NCI-H748 (cell line): ENCODE measurements at regions not wholly inside any gene's neighbourhood (a gene's known extent, or its start where the extent isn't known, plus 50 kb on each side); places are given as distances from the start of the nearest gene placed in this dataset.

Experiments
- DNase-seq: peaks from one replicate; lab custom pipeline; 2025; ENCODE audit not compliant: unreplicated experiment; lab: John Stamatoyannopoulos, UW

DNA sequence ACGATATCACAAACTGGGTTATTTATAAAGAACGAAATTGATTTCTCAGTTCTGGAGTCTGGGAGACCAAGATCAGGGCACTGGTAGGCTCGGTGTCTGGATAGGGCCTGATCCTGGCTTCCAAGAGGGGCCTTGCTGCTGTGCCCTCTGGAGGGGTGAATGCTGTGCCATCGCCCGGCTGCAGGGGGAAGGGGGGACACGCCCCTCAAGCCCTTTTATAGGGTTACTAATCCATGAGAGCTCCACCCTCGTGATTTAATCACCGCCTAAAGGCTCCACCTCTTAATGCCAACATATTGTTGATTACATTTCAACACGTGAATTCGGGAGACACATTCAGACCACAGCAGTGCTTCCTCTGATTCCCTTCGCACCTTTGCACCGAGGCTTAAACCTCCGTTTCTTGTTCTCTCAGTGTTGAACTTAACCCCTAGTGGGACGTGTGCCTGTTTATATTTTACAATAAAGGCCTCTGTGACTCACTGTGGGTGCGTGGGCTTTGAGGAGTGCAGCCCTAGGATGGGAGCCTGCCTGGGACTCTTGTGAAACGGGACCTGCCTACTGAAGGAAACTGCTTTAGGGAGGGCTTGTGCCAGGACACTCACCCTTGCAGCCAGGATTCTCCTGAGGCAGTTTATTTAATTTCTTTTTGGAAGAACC is 52.4 kb upstream of the SPATA13 start:
- no peak for DNase-seq

DNA sequence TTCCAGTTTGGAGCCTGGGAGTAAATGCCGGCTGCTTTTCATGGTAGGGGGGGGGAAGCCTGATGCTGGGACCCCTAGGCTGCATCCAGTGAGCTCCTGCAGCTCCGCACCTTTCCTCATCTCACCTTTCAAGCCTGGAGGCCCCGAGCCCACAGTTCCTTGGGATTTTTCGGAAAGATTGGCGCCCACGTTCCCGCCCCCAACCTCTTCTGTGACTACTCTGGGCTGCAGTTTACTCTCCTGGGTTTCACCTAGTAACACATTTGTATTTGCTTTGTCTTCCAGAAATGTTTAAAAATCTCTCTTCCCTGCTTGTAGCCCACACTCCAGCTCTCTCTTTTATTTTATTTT is 51.9 kb upstream of the SPATA13 start:
- DNase-seq = no peak

DNA sequence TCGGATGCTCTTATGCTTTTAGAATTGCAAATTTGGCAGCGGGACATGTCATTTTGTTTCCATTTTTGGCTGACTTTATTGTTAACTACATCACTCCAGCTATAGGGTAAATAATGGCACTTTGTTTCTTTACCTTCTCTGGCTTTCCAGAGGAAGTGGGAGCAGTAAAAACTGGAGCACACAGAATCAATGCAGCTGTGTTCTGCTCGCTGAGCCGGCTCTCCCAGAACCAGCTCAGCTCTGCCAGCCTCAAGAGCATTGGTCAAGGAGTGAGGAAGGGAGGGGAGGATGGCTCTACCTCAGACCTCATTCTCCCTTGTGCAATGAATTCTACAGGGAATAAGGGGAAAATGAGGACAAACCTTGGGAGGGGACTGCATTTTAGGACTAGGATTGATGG is 50.5 kb upstream of the SPATA13 start:
- no peak for DNase-seq
